ENCODE measurements at regions not wholly inside any gene's neighbourhood (a gene's known extent, or its start where the extent isn't known, plus 50 kb on each side); places are given as distances from the start of the nearest gene placed in this dataset.
"Not testable (repeated sequence)": the region's sequence is repeated elsewhere in the genome, so short reads cannot be mapped to it uniquely, and the experiment has no call there.

- TF ChIP-seq Cebpa-rat (IDR thresholded peaks at IDR 0.05) = no peak
- no peaks in the 10 kb centered on the region for H3K27me3 ChIP-seq
- H3K4me3 ChIP-seq = no peak overlapping the region
- no peak overlapping the region for H3K27ac ChIP-seq
- no peaks in the 10 kb centered on the region for H3K36me3 ChIP-seq
- H3K9me3 ChIP-seq = no peaks in the 10 kb centered on the region
- no peak overlapping the region for H3K4me2 ChIP-seq
- no peaks in the 10 kb centered on the region for H3K4me1 ChIP-seq
- no peak overlapping the region for H3K9ac ChIP-seq
- no peaks in the 10 kb centered on the region for H4K20me1 ChIP-seq
Observed at GRCh38 chr4:57777876-57778275, 667.7 kb upstream of the IGFBP7 start.

- Histone ChIP-seq H4K20me1 (no peaks in the 10 kb centered on the region), H3K9ac (no peak overlapping the region), H3K27ac (no peak overlapping the region), H3K36me3 (no peaks in the 10 kb centered on the region), H3K4me3 (no peak overlapping the region), H3K4me1 (no peaks in the 10 kb centered on the region), H3K4me2 (no peak overlapping the region), H3K27me3 (no peaks in the 10 kb centered on the region), H3K9me3 (no peaks in the 10 kb centered on the region)
- no peak for TF ChIP-seq Cebpa-rat (IDR thresholded peaks at IDR 0.05)
Observed at GRCh38 chr4:57774681-57775080, 664.5 kb upstream of the IGFBP7 start.

GRCh38 chr4:57774171-57774570 lies 664.0 kb upstream of the IGFBP7 start:
- Histone ChIP-seq H3K4me1 (no peaks in the 10 kb centered on the region), H3K9me3 (no peaks in the 10 kb centered on the region), H3K4me3 (no peak overlapping the region), H3K27ac (no peak overlapping the region), H3K36me3 (no peaks in the 10 kb centered on the region), H3K27me3 (no peaks in the 10 kb centered on the region), H4K20me1 (no peaks in the 10 kb centered on the region), H3K4me2 (no peak overlapping the region), H3K9ac (no peak overlapping the region)
- no peak for TF ChIP-seq Cebpa-rat (IDR thresholded peaks at IDR 0.05)

GRCh38 chr4:57766341-57766740 lies 656.2 kb upstream of the IGFBP7 start:
- Histone ChIP-seq H3K4me2 (no peak overlapping the region), H3K9ac (no peak overlapping the region), H3K27me3 (no peaks in the 10 kb centered on the region), H3K9me3 (no peaks in the 10 kb centered on the region), H4K20me1 (no peaks in the 10 kb centered on the region), H3K4me1 (no peaks in the 10 kb centered on the region), H3K4me3 (no peak overlapping the region), H3K27ac (no peak overlapping the region), H3K36me3 (no peaks in the 10 kb centered on the region)
- no peak for TF ChIP-seq Cebpa-rat (IDR thresholded peaks at IDR 0.05)

GRCh38 chr4:57764856-57765255 lies 654.7 kb upstream of the IGFBP7 start:
- Histone ChIP-seq H3K4me2 (no peak overlapping the region), H4K20me1 (no peaks in the 10 kb centered on the region), H3K27ac (no peak overlapping the region), H3K36me3 (no peaks in the 10 kb centered on the region), H3K4me1 (no peaks in the 10 kb centered on the region), H3K9me3 (no peaks in the 10 kb centered on the region), H3K4me3 (no peak overlapping the region), H3K27me3 (no peaks in the 10 kb centered on the region), H3K9ac (no peak overlapping the region)
- TF ChIP-seq Cebpa-rat (IDR thresholded peaks at IDR 0.05) = no peak

GRCh38 chr4:57763070-57763469 lies 652.9 kb upstream of the IGFBP7 start:
- no peaks in the 10 kb centered on the region for H3K27me3 ChIP-seq

GRCh38 chr4:57740625-57741190 lies 630.5 kb upstream of the IGFBP7 start:
- Histone ChIP-seq H3K27me3 (no peaks in the 10 kb centered on the region), H3K9me3 (no peaks in the 10 kb centered on the region), H3K36me3 (no peaks in the 10 kb centered on the region), H3K9ac (no peak overlapping the region), H3K4me1 (no peaks in the 10 kb centered on the region), H4K20me1 (no peaks in the 10 kb centered on the region), H3K27ac (no peak overlapping the region), H3K4me3 (no peak overlapping the region), H3K4me2 (no peak overlapping the region)
- TF ChIP-seq Cebpa-rat (IDR thresholded peaks at IDR 0.05) = no peak

More at GRCh38 chr4:57763070-57763469, 652.9 kb upstream of the IGFBP7 start:
- H3K9ac ChIP-seq = no peak overlapping the region
- H3K4me2 ChIP-seq = no peak overlapping the region
- no peaks in the 10 kb centered on the region for H3K36me3 ChIP-seq
- H3K4me1 ChIP-seq = no peaks in the 10 kb centered on the region
- TF ChIP-seq Cebpa-rat (IDR thresholded peaks at IDR 0.05) = no peak
- no peak overlapping the region for H3K27ac ChIP-seq
- H4K20me1 ChIP-seq = no peaks in the 10 kb centered on the region
- no peaks in the 10 kb centered on the region for H3K9me3 ChIP-seq
- no peak overlapping the region for H3K4me3 ChIP-seq

- Histone ChIP-seq H3K4me1 (no peaks in the 10 kb centered on the region), H3K9me3 (no peaks in the 10 kb centered on the region), H4K20me1 (no peaks in the 10 kb centered on the region), H3K9ac (no peak overlapping the region), H3K27me3 (no peaks in the 10 kb centered on the region), H3K4me3 (no peak overlapping the region), H3K27ac (no peak overlapping the region), H3K36me3 (no peaks in the 10 kb centered on the region), H3K4me2 (no peak overlapping the region)
- TF ChIP-seq Cebpa-rat (IDR thresholded peaks at IDR 0.05) = no peak
Observed at GRCh38 chr4:57736781-57737180, 626.6 kb upstream of the IGFBP7 start.

- no peaks in the 10 kb centered on the region for H3K4me1 ChIP-seq
- no peaks in the 10 kb centered on the region for H3K36me3 ChIP-seq
- no peaks in the 10 kb centered on the region for H3K27me3 ChIP-seq
- H3K4me2 ChIP-seq = no peak overlapping the region
- H3K4me3 ChIP-seq = no peak overlapping the region
- TF ChIP-seq Cebpa-rat (IDR thresholded peaks at IDR 0.05) = no peak
- H3K9me3 ChIP-seq = no peaks in the 10 kb centered on the region
- no peak overlapping the region for H3K9ac ChIP-seq
- no peak overlapping the region for H3K27ac ChIP-seq
- H4K20me1 ChIP-seq = no peaks in the 10 kb centered on the region
Observed at GRCh38 chr4:57734104-57734670, 624.0 kb upstream of the IGFBP7 start.

- H3K9me3 ChIP-seq, H3K4me3 ChIP-seq, H3K36me3 ChIP-seq, H3K9ac ChIP-seq, H3K4me2 ChIP-seq, H3K27me3 ChIP-seq, H3K4me1 ChIP-seq, H4K20me1 ChIP-seq, H3K27ac ChIP-seq: not testable (repeated sequence)
Observed at GRCh38 chr4:57729775-57730570, 619.8 kb upstream of the IGFBP7 start.

Measured in BLaER1 (cell line).